ENCODE measurements at regions not wholly inside any gene's neighbourhood (a gene's known extent, or its start where the extent isn't known, plus 50 kb on each side); places are given as distances from the start of the nearest gene placed in this dataset.

GRCh38 chr4:141432000-141432712 lies 204.2 kb upstream of the IL15 start:
- TF ChIP-seq CTCF (conservative IDR thresholded peaks at IDR 0.05; ENCODE audit: low read length) (no peak), EZH2phosphoT487 (IDR thresholded peaks at IDR 0.05; ENCODE audit: borderline replicate concordance) (no peak)

Data from Loucy (cell line).